ENCODE measurements at regions not wholly inside any gene's neighbourhood (a gene's known extent, or its start where the extent isn't known, plus 50 kb on each side); places are given as distances from the start of the nearest gene placed in this dataset.

DNA sequence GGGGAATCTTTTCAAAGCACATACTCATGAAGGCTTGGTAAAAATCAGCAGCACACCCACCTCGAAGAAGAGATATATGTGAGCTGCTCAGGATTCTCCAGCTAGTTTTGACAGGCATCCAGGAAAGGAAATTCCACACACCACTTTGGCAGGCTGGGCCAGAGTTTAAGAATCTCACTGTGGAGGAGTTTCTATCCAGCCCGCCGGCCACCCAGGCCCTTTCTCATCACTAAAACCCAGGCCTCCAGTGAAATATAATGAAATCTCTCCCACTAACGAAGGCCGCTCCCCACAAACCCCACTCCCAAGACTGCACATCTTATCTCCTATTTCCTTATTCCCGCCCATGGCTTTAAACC lies 202.0 kb downstream of the GLI2 start:
- TF ChIP-seq POLR2A (IDR thresholded peaks at IDR 0.05; ENCODE audit: low read length) (no peak), USF2 (IDR thresholded peaks at IDR 0.05) (no peak), RAD21 (conservative IDR thresholded peaks at IDR 0.05 in 1 of 2, IDR thresholded peaks at IDR 0.05 in 1 of 2) (no peak), HMGXB4 (CRISPR knock-in tag; IDR thresholded peaks at IDR 0.05; ENCODE audit: borderline replicate concordance) (no peak), JUN (IDR thresholded peaks at IDR 0.05) (no peak), SMC3 (IDR thresholded peaks at IDR 0.05) (no peak), FOSL2 (IDR thresholded peaks at IDR 0.05) (no peak), FOSL2 (CRISPR knock-in tag; IDR thresholded peaks at IDR 0.05) (no peak)
